ENCODE measurements at regions not wholly inside any gene's neighbourhood (a gene's known extent, or its start where the extent isn't known, plus 50 kb on each side); places are given as distances from the start of the nearest gene placed in this dataset.

GRCh38 chr4:93911671-93912070 is 83.1 kb downstream of the ATOH1 start:
- no peak overlapping the region for H3K9ac ChIP-seq (ENCODE audit: low read length)
- H3K9me3 ChIP-seq (ENCODE audit: control insufficient read depth in 1 of 2, insufficient read depth in 1 of 2, low read depth in 1 of 2, low read length in 2 of 2) = no peaks in the 10 kb centered on the region
- H3K9me2 ChIP-seq (ENCODE audit: insufficient read depth) = no peaks in the 10 kb centered on the region
- TF ChIP-seq SP1 (IDR thresholded peaks at IDR 0.05; ENCODE audit: low read depth) = no peak
- TF ChIP-seq ZBTB33 (IDR thresholded peaks at IDR 0.05; ENCODE audit: extremely low read depth, insufficient replicate concordance, low read length) = no peak
- TF ChIP-seq REST (IDR thresholded peaks at IDR 0.05; ENCODE audit: low read depth) = no peak
- TF ChIP-seq ZFX (IDR thresholded peaks at IDR 0.05) = no peak
- TF ChIP-seq POLR2AphosphoS5 (IDR thresholded peaks at IDR 0.05; ENCODE audit: low read depth, low read length) = no peak
- no peak for TF ChIP-seq RAD21 (IDR thresholded peaks at IDR 0.05; ENCODE audit: low read depth)
- no peak for TF ChIP-seq SRF (IDR thresholded peaks at IDR 0.05; ENCODE audit: low read depth)
- no peak for TF ChIP-seq TCF7L2 (IDR thresholded peaks at IDR 0.05; ENCODE audit: borderline replicate concordance, extremely low read depth, insufficient read depth, insufficient read length)
- no peak for TF ChIP-seq JUND (IDR thresholded peaks at IDR 0.05)
- no peak for TF ChIP-seq CBX3 (IDR thresholded peaks at IDR 0.05; ENCODE audit: low read depth)
- TF ChIP-seq SIN3A (IDR thresholded peaks at IDR 0.05; ENCODE audit: low read depth) = no peak
- no peak for TF ChIP-seq ELF1 (IDR thresholded peaks at IDR 0.05; ENCODE audit: borderline replicate concordance, low read depth)
- no peak for TF ChIP-seq FOSL1 (IDR thresholded peaks at IDR 0.05; ENCODE audit: low read depth)
- no peak for TF ChIP-seq POLR2A (IDR thresholded peaks at IDR 0.05; ENCODE audit: borderline replicate concordance, extremely low read depth, insufficient read depth, insufficient read length)
- no peak for TF ChIP-seq YY1 (IDR thresholded peaks at IDR 0.05; ENCODE audit: extremely low read depth, insufficient replicate concordance, low read depth, low read length)
- TF ChIP-seq ZNF274 (IDR thresholded peaks at IDR 0.05; ENCODE audit: low read depth, low read length) = no peak
- TF ChIP-seq ATF3 (IDR thresholded peaks at IDR 0.05) = no peak
- H3K4me3 ChIP-seq (replicated peaks in 1 of 2; ENCODE audit: low read depth in 1 of 2, low read length in 2 of 2) = no peak overlapping the region
- no peaks in the 10 kb centered on the region for H3K27me3 ChIP-seq (ENCODE audit: insufficient read depth, low read length)
- H4K20me1 ChIP-seq (ENCODE audit: insufficient read depth) = no peaks in the 10 kb centered on the region
- H3K4me2 ChIP-seq (ENCODE audit: low read length) = no peak overlapping the region
- no TSS peak for BruUV-seq (replicated peaks)
- ChIA-PET RAD21 (ENCODE audit: low non-redundant PET in 1 of 2, low total read pairs in 2 of 2, uncharacterized antibody in 2 of 2, unreplicated experiment in 2 of 2) (no interaction called here), POLR2A (no interaction called here), CTCF (no interaction called here)
- intact Hi-C loops (cut with micrococcal nuclease) = no loop called here
- H2AFZ ChIP-seq (ENCODE audit: low read depth, low read length, poor library complexity, severe bottlenecking) = no peak overlapping the region
- DNase-seq (ENCODE audit: low read depth, low spot score) = no peak
- no peak overlapping the region for H3K27ac ChIP-seq (ENCODE audit: low read depth, low read length)
- H3K79me2 ChIP-seq (ENCODE audit: insufficient read depth, low read length) = no peaks in the 10 kb centered on the region
- ATAC-seq = no peak
- H3K36me3 ChIP-seq (ENCODE audit: control insufficient read depth in 1 of 2, insufficient read depth in 2 of 2, low read length in 2 of 2) = no peaks in the 10 kb centered on the region
- H3K4me1 ChIP-seq (ENCODE audit: control insufficient read depth in 1 of 2, insufficient read depth in 2 of 2, low read length in 2 of 2) = no peaks in the 10 kb centered on the region

Data from HCT116 (cell line).